ENCODE measurements at regions not wholly inside any gene's neighbourhood (a gene's known extent, or its start where the extent isn't known, plus 50 kb on each side); places are given as distances from the start of the nearest gene placed in this dataset.

GRCh38 chr6:153183925-153184324, 52.8 kb upstream of the RGS17 start:
- H3K9me3 ChIP-seq (ENCODE audit: control insufficient read depth in 2 of 2, insufficient read depth in 1 of 2, low read length in 1 of 2): no peaks in the 10 kb centered on the region
- H3K27me3 ChIP-seq (ENCODE audit: control insufficient read depth in 2 of 2, insufficient read depth in 1 of 2, low read length in 1 of 2): no peaks in the 10 kb centered on the region
- no peak overlapping the region for H3K27ac ChIP-seq (ENCODE audit: low read depth in 1 of 2, low read length in 1 of 2)
- DNase-seq (ENCODE audit: low read depth in 6 of 9, low spot score in 9 of 9): no peak
- WGBS: 96% methylated on average over 3 of the region's 3 CpGs
- no peaks in the 10 kb centered on the region for H3K4me1 ChIP-seq (ENCODE audit: control insufficient read depth in 2 of 2, insufficient read depth in 2 of 2, low read length in 2 of 2)
- no peaks in the 10 kb centered on the region for H3K36me3 ChIP-seq (ENCODE audit: control insufficient read depth in 2 of 2, insufficient read depth in 2 of 2, low read length in 1 of 2)
- no peak overlapping the region for H3K4me3 ChIP-seq (ENCODE audit: low read length in 2 of 2)

All from thymus (tissue), 11 donors.